ENCODE measurements at regions not wholly inside any gene's neighbourhood (a gene's known extent, or its start where the extent isn't known, plus 50 kb on each side); places are given as distances from the start of the nearest gene placed in this dataset.

DNA sequence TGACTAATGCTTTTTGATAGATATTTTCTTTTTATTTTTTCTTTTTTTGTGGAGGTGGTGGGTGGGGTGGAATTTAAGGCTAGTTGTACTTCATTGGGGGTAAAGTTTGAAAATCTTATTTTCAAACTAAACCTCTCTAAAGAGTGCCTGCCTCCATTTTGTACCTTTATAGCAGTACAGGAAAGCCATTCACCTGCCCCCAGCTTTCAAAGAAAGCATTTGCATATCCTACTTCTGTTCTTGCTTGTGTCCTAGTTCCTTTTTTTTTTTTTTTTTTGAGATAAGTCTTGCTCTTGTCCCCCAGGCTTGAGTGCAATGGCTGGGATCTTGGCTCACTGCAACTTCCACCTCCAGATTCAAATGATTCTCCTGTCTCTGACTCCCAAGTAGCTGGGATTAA lies 766.2 kb upstream of the LRRC4C start:
- TF ChIP-seq, protein P1, sequence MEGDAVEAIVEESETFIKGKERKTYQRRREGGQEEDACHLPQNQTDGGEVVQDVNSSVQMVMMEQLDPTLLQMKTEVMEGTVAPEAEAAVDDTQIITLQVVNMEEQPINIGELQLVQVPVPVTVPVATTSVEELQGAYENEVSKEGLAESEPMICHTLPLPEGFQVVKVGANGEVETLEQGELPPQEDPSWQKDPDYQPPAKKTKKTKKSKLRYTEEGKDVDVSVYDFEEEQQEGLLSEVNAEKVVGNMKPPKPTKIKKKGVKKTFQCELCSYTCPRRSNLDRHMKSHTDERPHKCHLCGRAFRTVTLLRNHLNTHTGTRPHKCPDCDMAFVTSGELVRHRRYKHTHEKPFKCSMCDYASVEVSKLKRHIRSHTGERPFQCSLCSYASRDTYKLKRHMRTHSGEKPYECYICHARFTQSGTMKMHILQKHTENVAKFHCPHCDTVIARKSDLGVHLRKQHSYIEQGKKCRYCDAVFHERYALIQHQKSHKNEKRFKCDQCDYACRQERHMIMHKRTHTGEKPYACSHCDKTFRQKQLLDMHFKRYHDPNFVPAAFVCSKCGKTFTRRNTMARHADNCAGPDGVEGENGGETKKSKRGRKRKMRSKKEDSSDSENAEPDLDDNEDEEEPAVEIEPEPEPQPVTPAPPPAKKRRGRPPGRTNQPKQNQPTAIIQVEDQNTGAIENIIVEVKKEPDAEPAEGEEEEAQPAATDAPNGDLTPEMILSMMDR (IDR thresholded peaks at IDR 0.05) = no peak
- no peak for TF ChIP-seq POLR2A (IDR thresholded peaks at IDR 0.05)
- no peak overlapping the region for H3K4me3 ChIP-seq
- intact Hi-C loops (cut with DNase I) = no loop called here

DNA sequence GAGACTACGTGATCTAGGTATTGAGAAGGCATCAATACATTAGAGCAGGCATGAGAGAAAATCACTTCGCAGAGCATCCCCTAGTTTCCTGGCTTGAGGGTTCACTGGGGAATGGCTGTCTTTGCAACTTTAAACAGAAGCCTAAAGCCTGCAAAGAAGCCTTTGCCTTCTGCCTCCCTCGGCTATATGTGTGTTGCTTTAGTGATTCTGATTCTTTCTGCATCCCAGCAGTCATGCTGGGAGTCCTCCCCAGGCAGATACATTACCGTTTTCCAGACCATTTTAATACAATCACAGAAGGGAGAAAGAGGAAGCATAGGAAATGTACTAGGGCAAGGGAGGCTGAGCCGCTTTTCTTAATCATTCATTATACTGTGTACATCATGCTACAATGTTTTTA lies 773.2 kb upstream of the LRRC4C start:
- intact Hi-C loops (cut with DNase I) = no loop called here

More for the DNA sequence above, 766.2 kb upstream of the LRRC4C start:
- Histone ChIP-seq H3K9me3 (no peaks in the 10 kb centered on the region), H3K36me3 (replicated peaks in 1 of 2; ENCODE audit: insufficient read depth in 1 of 2, low read depth in 2 of 2) (no peaks in the 10 kb centered on the region), H3K27me3 (no peaks in the 10 kb centered on the region), H3K27ac (no peak overlapping the region), H3K4me1 (no peaks in the 10 kb centered on the region)
- ATAC-seq (no peak), DNase-seq (no peak)

DNA sequence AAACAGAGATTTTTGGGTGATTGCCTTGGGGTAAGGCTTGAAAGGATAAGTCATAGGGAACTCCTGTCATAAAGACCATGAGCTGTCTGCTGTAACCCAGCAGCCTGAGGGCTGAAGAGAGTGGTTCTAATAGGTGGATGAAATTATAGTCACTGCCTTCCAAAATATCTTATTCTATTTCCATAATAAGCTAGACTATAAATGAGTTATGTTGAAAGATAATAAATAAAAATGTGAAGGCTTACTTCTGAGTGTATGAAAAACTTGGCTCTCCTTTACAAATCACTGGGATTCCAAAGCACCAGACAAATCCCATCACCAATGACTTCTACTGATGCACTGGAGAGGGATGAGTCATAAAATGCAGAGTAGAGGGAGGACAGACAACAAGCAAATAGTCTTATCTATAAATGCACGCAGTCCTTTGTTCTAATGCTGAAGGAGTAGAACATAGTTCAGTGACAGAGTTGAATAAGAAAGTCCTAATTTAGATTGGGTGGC lies 775.0 kb upstream of the LRRC4C start:
- no peak for TF ChIP-seq POLR2A (IDR thresholded peaks at IDR 0.05)
- TF ChIP-seq, protein P1 (IDR thresholded peaks at IDR 0.05) = no peak

More for the DNA sequence above, 773.2 kb upstream of the LRRC4C start:
- H3K27ac ChIP-seq = no peak overlapping the region
- no peak for ATAC-seq
- no peak for TF ChIP-seq POLR2A (IDR thresholded peaks at IDR 0.05)
- TF ChIP-seq, protein P1 (IDR thresholded peaks at IDR 0.05) = no peak
- no peaks in the 10 kb centered on the region for H3K27me3 ChIP-seq
- 39 to 57% methylated on average over 5 of the region's 5 CpGs for WGBS, 2 donors
- H3K4me1 ChIP-seq = no peaks in the 10 kb centered on the region
- H3K4me3 ChIP-seq = no peak overlapping the region
- H3K36me3 ChIP-seq (replicated peaks in 1 of 2; ENCODE audit: insufficient read depth in 1 of 2, low read depth in 2 of 2) = no peaks in the 10 kb centered on the region
- no peak for DNase-seq
- no peaks in the 10 kb centered on the region for H3K9me3 ChIP-seq

DNA sequence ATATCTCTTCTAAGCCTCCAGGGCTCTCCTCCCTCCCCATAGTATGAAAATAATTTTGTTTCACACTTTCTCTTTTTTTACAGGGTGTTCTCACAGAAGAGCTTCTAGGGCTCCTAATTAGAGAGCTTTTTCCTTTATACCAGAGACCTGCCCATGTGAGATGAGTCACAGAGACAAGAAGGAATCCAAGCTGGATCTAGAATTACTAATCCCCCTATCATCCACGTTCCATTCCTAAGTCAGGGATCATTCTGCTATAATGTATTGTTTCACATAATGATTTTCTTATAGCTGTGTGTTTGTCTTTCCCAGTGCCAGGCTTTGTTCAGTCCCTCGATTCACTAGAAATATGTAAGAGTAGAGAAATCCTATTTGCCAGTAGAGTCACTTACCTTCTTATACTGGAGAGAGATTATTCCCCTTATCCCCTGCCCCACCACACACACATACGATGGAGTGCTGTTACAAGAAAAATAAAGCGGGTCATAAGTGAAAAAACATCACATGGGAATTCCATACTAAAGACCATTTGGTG lies 778.3 kb upstream of the LRRC4C start:
- Histone ChIP-seq H3K36me3 (replicated peaks in 1 of 2; ENCODE audit: insufficient read depth in 1 of 2, low read depth in 2 of 2) (no peaks in the 10 kb centered on the region), H3K27ac (no peak overlapping the region), H3K4me1 (no peaks in the 10 kb centered on the region), H3K27me3 (no peaks in the 10 kb centered on the region), H3K9me3 (no peaks in the 10 kb centered on the region), H3K4me3 (no peak overlapping the region)
- WGBS, 2 donors = 56 to 59% methylated on average over 4 of the region's 4 CpGs
- ATAC-seq (no peak), DNase-seq (no peak)
- intact Hi-C loops (cut with DNase I) = no loop called here
- TF ChIP-seq POLR2A (IDR thresholded peaks at IDR 0.05) = no peak
- TF ChIP-seq, protein P1 (IDR thresholded peaks at IDR 0.05) = no peak

More for the DNA sequence above, 775.0 kb upstream of the LRRC4C start:
- intact Hi-C loops (cut with DNase I) = no loop called here
- Histone ChIP-seq H3K9me3 (no peaks in the 10 kb centered on the region), H3K27ac (no peak overlapping the region), H3K27me3 (no peaks in the 10 kb centered on the region), H3K4me3 (no peak overlapping the region), H3K4me1 (no peaks in the 10 kb centered on the region), H3K36me3 (replicated peaks in 1 of 2; ENCODE audit: insufficient read depth in 1 of 2, low read depth in 2 of 2) (no peaks in the 10 kb centered on the region)
- WGBS, 2 donors = 24 to 35% methylated on average over 1 of the region's 1 CpG
- ATAC-seq (no peak), DNase-seq (no peak)

DNA sequence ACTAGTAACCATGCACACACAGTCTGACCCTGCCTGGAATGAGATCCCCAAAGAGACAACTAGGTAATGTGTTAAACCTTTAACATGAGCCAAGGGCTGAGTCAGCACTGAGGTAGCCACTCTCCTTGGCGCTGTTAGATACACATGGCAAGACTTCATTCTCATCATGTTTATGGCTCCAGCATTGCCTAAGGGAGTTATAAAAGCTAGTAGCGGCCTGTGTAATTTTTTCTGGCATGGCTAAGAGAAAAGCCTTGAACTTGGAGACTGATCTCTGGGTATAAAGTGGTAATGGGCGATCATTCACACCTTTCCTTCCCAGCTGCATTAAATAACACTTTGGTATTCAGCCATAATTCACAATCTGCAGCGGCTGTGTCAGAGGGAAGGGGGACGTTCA lies 779.7 kb upstream of the LRRC4C start:
- 58 to 61% methylated on average over 5 of the region's 5 CpGs for WGBS, 2 donors
- no peak overlapping the region for H3K4me3 ChIP-seq
- no peaks in the 10 kb centered on the region for H3K36me3 ChIP-seq (replicated peaks in 1 of 2; ENCODE audit: insufficient read depth in 1 of 2, low read depth in 2 of 2)
- H3K9me3 ChIP-seq = no peaks in the 10 kb centered on the region
- H3K27me3 ChIP-seq = no peaks in the 10 kb centered on the region
- no peak overlapping the region for H3K27ac ChIP-seq
- ATAC-seq = no peak
- intact Hi-C loops (cut with DNase I) = no loop called here
- H3K4me1 ChIP-seq = no peaks in the 10 kb centered on the region
- TF ChIP-seq POLR2A (IDR thresholded peaks at IDR 0.05) = no peak
- TF ChIP-seq, protein P1 (IDR thresholded peaks at IDR 0.05) = no peak
- DNase-seq = no peak
